Activated naive CD4-positive, alpha-beta T cell treated with anti-CD3 and anti-CD28 coated beads, Interleukin-2, amount 50 U/mL, for 72 hours (primary cell): ENCODE measurements at regions not wholly inside any gene's neighbourhood (a gene's known extent, or its start where the extent isn't known, plus 50 kb on each side); places are given as distances from the start of the nearest gene placed in this dataset.

Experiments
- ATAC-seq, 2 donors: fragments of 150-1000 bp; cut with Tn5 transposase; 2 replicates each; pipeline ENCODE4 v1.10.0; 2021; ENCODE audit warnings: mild to moderate bottlenecking in 2 of 2, moderate library complexity in 2 of 2
- DNase-seq, 2 donors: peaks; one replicate each; pipeline ENCODE4 v3.0.0; 2021 to 2022; ENCODE audit warnings: low spot score in 2 of 2
- H3K27ac Mint-ChIP-seq, 2 donors: one replicate each; pipeline ENCODE4 v1.8.0; 2022; ENCODE audit warnings: mild to moderate bottlenecking in 2 of 2, mixed read lengths in 2 of 2
- H3K36me3 Mint-ChIP-seq, 2 donors: one replicate each; pipeline ENCODE4 v1.8.0; 2022; ENCODE audit warnings: mixed read lengths in 2 of 2
- H3K9me3 Mint-ChIP-seq, 2 donors: one replicate each; pipeline ENCODE4 v1.8.0; 2022; ENCODE audit warnings: mixed read lengths in 2 of 2

DNA sequence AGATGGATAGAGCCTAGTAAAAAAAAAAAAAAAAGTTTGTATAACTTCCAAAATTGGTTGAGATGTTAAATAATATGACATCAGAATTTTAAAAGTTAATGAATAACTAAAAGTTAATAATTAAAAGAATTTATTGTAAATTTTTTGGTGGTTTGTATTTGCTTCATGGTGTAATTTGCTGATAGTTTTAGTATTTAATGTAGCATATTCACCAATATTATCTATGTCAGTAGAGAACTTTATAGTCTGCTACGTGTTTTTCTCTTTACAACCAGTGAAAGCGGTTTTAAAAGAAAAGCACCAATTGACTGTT lies 51.8 kb upstream of the STEAP4 start:
- Mint-ChIP-seq H3K9me3 (no peaks in the 10 kb centered on the region), H3K27ac (no peak overlapping the region), H3K36me3 (no peaks in the 10 kb centered on the region)
- ATAC-seq (no peak), DNase-seq (no peak)

DNA sequence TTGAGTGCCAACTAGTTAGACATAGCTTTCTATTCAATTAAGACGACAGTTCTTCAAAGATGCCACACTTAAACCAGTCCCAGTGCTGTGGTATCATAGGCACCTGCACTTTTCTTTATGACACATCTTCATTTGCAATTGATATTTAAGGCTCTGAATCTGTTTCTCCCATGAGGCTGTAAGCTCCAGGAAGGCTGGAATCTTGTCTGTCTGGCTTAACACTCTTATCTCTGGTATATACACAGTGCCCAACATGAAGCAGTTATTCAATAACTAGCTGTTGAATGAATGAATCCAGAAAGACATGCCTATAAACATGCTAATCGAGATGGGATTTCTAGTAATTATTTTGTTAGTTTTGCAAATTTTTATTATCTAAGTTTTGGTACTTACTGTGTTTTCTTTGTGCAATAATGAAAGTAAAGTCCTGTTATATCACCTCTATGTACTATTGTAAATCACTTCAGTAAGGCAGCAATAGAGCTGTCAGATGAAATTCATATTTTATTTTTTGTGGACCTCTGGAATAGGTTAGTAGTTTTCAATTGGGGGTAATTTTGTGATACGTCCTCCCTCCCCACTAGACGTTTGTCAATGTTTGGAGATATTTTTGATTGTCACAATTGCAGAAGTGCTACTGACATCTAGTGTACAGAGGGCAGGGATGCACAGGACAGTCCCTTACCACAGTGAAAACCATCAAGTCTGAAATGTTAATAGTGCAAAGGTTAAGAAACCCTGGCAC lies 51.3 kb upstream of the STEAP4 start:
- ATAC-seq, result no peak
- no peak for DNase-seq
- Mint-ChIP-seq H3K27ac (no peak overlapping the region), H3K36me3 (no peaks in the 10 kb centered on the region), H3K9me3 (no peaks in the 10 kb centered on the region)

GRCh38 chr7:88357294-88357693 lies 50.6 kb upstream of the STEAP4 start:
- Mint-ChIP-seq H3K36me3 (no peaks in the 10 kb centered on the region), H3K27ac (no peak overlapping the region), H3K9me3 (no peaks in the 10 kb centered on the region)
- no peak for ATAC-seq
- no peak for DNase-seq
